Endothelial cell of umbilical vein (primary cell): ENCODE measurements at regions not wholly inside any gene's neighbourhood (a gene's known extent, or its start where the extent isn't known, plus 50 kb on each side); places are given as distances from the start of the nearest gene placed in this dataset.

Experiments
- BruUV-seq: library from RNA; stranded (reverse); fragments of 400-500 nt; replicated peaks from 2 replicates; lab custom pipeline; 2021; lab: Mats Ljungman, UMichigan
- CTCF ChIA-PET: fragments of 300-600, 350-600 bp; sonication (Branson Sonifier 250); formaldehyde crosslinking; loops from one replicate; lab custom pipeline; 2021; ENCODE audit warnings: antibody characterized with exemption, inconsistent platforms; lab: Charles Lee
- POLR2A ChIA-PET: fragments of 300-600, 350-600 bp; sonication (Branson Sonifier 250); formaldehyde crosslinking; loops from one replicate; lab custom pipeline; 2021; ENCODE audit warnings: antibody characterized with exemption, inconsistent platforms; lab: Charles Lee
- DNase-seq: peaks from one replicate; pipeline ENCODE4 v3.0.0-alpha.2; 2011; ENCODE audit warnings: low read depth, low spot score
- FAIRE-seq: peaks from 2 replicates; lab custom pipeline; 2011; peaks lifted over from hg19 to GRCh38; lab: Jason Lieb, UNC
- H2AFZ ChIP-seq: 2 replicates; pipeline ENCODE4 v1.6.0; 2012; ENCODE audit warnings: low read depth, low read length, control low read depth, inconsistent platforms
- H3K27ac ChIP-seq: 2 replicates; pipeline ENCODE4 v1.5.1; 2011; ENCODE audit warnings: low read depth, mild to moderate bottlenecking, control low read depth, low read length, moderate library complexity; ENCODE audit not compliant: insufficient read depth
- H3K27me3 ChIP-seq, 2 experiments: 2 replicates each; pipeline versions ENCODE4 v1.6.0 to v1.6.1; 2011; ENCODE audit warnings: low read length in 2 of 2, mixed read lengths in 1 of 2; ENCODE audit not compliant: control insufficient read depth in 2 of 2, insufficient read depth in 2 of 2
- H3K36me3 ChIP-seq, 2 experiments: 2 replicates in 1 of 2; 3 replicates in 1 of 2; pipeline ENCODE4 v1.5.1; 2011; ENCODE audit warnings: low read length in 2 of 2, mild to moderate bottlenecking in 1 of 2, moderate library complexity in 1 of 2; ENCODE audit not compliant: control insufficient read depth in 2 of 2, insufficient read depth in 2 of 2; ENCODE audit errors: extremely low read depth in 1 of 2
- H3K4me1 ChIP-seq: 3 replicates; pipeline ENCODE4 v1.5.1; 2011; ENCODE audit warnings: mild to moderate bottlenecking, low read length; ENCODE audit not compliant: control insufficient read depth, insufficient read depth; ENCODE audit errors: extremely low read depth
- H3K4me2 ChIP-seq: 2 replicates; pipeline ENCODE4 v1.6.1; 2011; ENCODE audit warnings: low read length, control low read depth, mixed read lengths; ENCODE audit not compliant: insufficient read depth
- H3K4me3 ChIP-seq, 3 experiments: fragments of 200-600 bp in 1 of 3; sonication (generic), shearing (Covaris generic) in 1 of 3; replicated peaks in 1 of 3; 2 replicates each; pipeline ENCODE4 v1.5.1; 2011 to 2016; ENCODE audit warnings: control low read depth in 3 of 3, low read length in 3 of 3, mild to moderate bottlenecking in 2 of 3, inconsistent platforms in 1 of 3, low read depth in 1 of 3, moderate library complexity in 1 of 3; ENCODE audit not compliant: insufficient read depth in 1 of 3
- H3K79me2 ChIP-seq: 2 replicates; pipeline ENCODE4 v1.6.0; 2012; ENCODE audit warnings: low read length, inconsistent platforms; ENCODE audit not compliant: control insufficient read depth, insufficient read depth
- H3K9ac ChIP-seq: replicated peaks from 2 replicates; pipeline ENCODE3; 2011; ENCODE audit warnings: low read length, control low read depth; ENCODE audit not compliant: insufficient read depth; ENCODE audit errors: extremely low read depth
- H3K9me1 ChIP-seq: replicated peaks from 3 replicates; pipeline ENCODE4 v1.6.0; 2011; ENCODE audit warnings: mild to moderate bottlenecking, low read length; ENCODE audit not compliant: control insufficient read depth, insufficient read depth; ENCODE audit errors: extremely low read depth
- H3K9me3 ChIP-seq: replicated peaks from 2 replicates; pipeline ENCODE4 v1.5.1; 2012; ENCODE audit warnings: low read length, inconsistent platforms; ENCODE audit not compliant: control insufficient read depth, insufficient read depth
- H4K20me1 ChIP-seq: replicated peaks from 2 replicates; pipeline ENCODE3; 2011; ENCODE audit warnings: mild to moderate bottlenecking, low read length; ENCODE audit not compliant: control insufficient read depth, insufficient read depth; ENCODE audit errors: extremely low read depth
- CTCF ChIP-seq, 2 donors: IDR thresholded peaks; 1 replicate in 1 of 2; 2 replicates in 1 of 2; pipeline ENCODE4 v1.5.1; 2011; ENCODE audit warnings: low read length in 2 of 2, mild to moderate bottlenecking in 2 of 2, moderate library complexity in 2 of 2, control low read depth in 1 of 2, inconsistent platforms in 1 of 2, low read depth in 1 of 2; ENCODE audit not compliant: insufficient read depth in 1 of 2; ENCODE audit errors: extremely low read depth in 1 of 2
- EZH2 ChIP-seq: IDR thresholded peaks from 2 replicates; pipeline ENCODE4 v1.6.1; 2012; ENCODE audit warnings: borderline replicate concordance, low read depth, mild to moderate bottlenecking, moderate library complexity, low read length, inconsistent platforms; ENCODE audit not compliant: severe bottlenecking
- FOS ChIP-seq: IDR thresholded peaks from 2 replicates; pipeline ENCODE4 v1.6.1; 2011; ENCODE audit warnings: mild to moderate bottlenecking, low read length, moderate library complexity, borderline replicate concordance; ENCODE audit not compliant: insufficient read depth
- GATA2 ChIP-seq: IDR thresholded peaks from 2 replicates; pipeline ENCODE4 v1.7.0; 2011; ENCODE audit warnings: low read depth, mild to moderate bottlenecking, moderate library complexity, mixed read lengths, low read length; ENCODE audit not compliant: insufficient read length, insufficient read depth
- JUN ChIP-seq: IDR thresholded peaks from 2 replicates; pipeline ENCODE4 v1.6.1; 2011; ENCODE audit warnings: borderline replicate concordance, low read depth; ENCODE audit not compliant: insufficient read length, insufficient read depth
- MYC ChIP-seq: IDR thresholded peaks from one replicate; pipeline ENCODE4 v1.6.1; 2011; ENCODE audit warnings: mild to moderate bottlenecking, low read depth, low read length
- POLR2A ChIP-seq: IDR thresholded peaks from 2 replicates; pipeline ENCODE4 v1.6.1; 2012; ENCODE audit warnings: low read depth, mild to moderate bottlenecking, control low read depth, low read length
- POLR2AphosphoS5 ChIP-seq: IDR thresholded peaks from 2 replicates; pipeline ENCODE4 v1.6.1; 2012; ENCODE audit warnings: low read depth, mild to moderate bottlenecking, control low read depth, low read length, moderate library complexity; ENCODE audit not compliant: insufficient read depth
- dilution Hi-C: fragments of 300-500 bp; cut with MboI; formaldehyde crosslinking; loops from one replicate; pipeline ENCODE4 v1.15.0; 2019; ENCODE audit warnings: low sequenced_read_pairs; ENCODE audit not compliant: extremely low pct_ligation_motif_present
- intact Hi-C: fragments of 100-400 bp; cut with micrococcal nuclease; formaldehyde crosslinking; loops from one replicate; pipeline ENCODE4 v1.10.0; 2022
- TF ChIP-seq, protein P1 (sequence below): IDR thresholded peaks from 2 replicates; pipeline ENCODE4 v1.6.1; 2011; ENCODE audit not compliant: insufficient read depth, insufficient read length

- Histone ChIP-seq H3K9ac (no peak overlapping the region), H3K4me2 (no peak overlapping the region), H3K4me3 (no peak overlapping the region), H3K27me3 (no peaks in the 10 kb centered on the region), H3K4me1 (no peaks in the 10 kb centered on the region), H2AFZ (no peak overlapping the region), H3K9me1 (no peaks in the 10 kb centered on the region), H3K9me3 (no peaks in the 10 kb centered on the region), H4K20me1 (no peaks in the 10 kb centered on the region), H3K36me3 (no peaks in the 10 kb centered on the region), H3K79me2 (no peaks in the 10 kb centered on the region), H3K27ac (no peak overlapping the region)
- no TSS peak for BruUV-seq
- no peak for FAIRE-seq
- CTCF ChIA-PET, result no interaction called here
- intact Hi-C loops, result no loop called here
- DNase-seq, result no peak
- dilution Hi-C loops, result no loop called here
- POLR2A ChIA-PET, result no interaction called here
- no peak for TF ChIP-seq MYC
- no peak for TF ChIP-seq POLR2AphosphoS5
- no peak for TF ChIP-seq GATA2
- no peak for TF ChIP-seq POLR2A
- TF ChIP-seq, protein P1, sequence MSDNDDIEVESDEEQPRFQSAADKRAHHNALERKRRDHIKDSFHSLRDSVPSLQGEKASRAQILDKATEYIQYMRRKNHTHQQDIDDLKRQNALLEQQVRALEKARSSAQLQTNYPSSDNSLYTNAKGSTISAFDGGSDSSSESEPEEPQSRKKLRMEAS, result no peak
- no peak for TF ChIP-seq JUN
- TF ChIP-seq FOS, result no peak
- no peak for TF ChIP-seq CTCF (IDR thresholded peaks at IDR 0.05; ENCODE audit: extremely low read depth in 1 of 2, insufficient read depth in 1 of 2, low read depth in 1 of 2, low read length in 2 of 2)
- no peak for TF ChIP-seq EZH2
These were observed 318.2 kb downstream of the CBLN2 start for GRCh38 chr18:72225958-72226357.
